Keratinocyte (primary cell): ENCODE measurements at regions not wholly inside any gene's neighbourhood (a gene's known extent, or its start where the extent isn't known, plus 50 kb on each side); places are given as distances from the start of the nearest gene placed in this dataset.

Experiments
- DNase-seq: peaks from one replicate; pipeline ENCODE4 v3.0.0-alpha.2; 2011; ENCODE audit warnings: low read depth, missing footprints, low spot score
- FAIRE-seq: peaks from 2 replicates; lab custom pipeline; 2011; peaks lifted over from hg19 to GRCh38; lab: Jason Lieb, UNC
- H2AFZ ChIP-seq: 2 replicates; pipeline ENCODE4 v1.6.0; 2012; ENCODE audit warnings: low read length, control low read depth, inconsistent platforms; ENCODE audit not compliant: control insufficient read depth
- H3K27ac ChIP-seq: 2 replicates; pipeline ENCODE4 v1.5.1; 2011; ENCODE audit warnings: low read length; ENCODE audit not compliant: control insufficient read depth, insufficient read depth
- H3K27me3 ChIP-seq: 3 replicates; pipeline ENCODE4 v1.6.0; 2011; ENCODE audit warnings: low read length; ENCODE audit not compliant: control insufficient read depth, insufficient read depth; ENCODE audit errors: extremely low read depth
- H3K36me3 ChIP-seq, 2 experiments: 2 replicates in 1 of 2; 3 replicates in 1 of 2; pipeline ENCODE4 v1.5.1; 2011; ENCODE audit warnings: low read length in 2 of 2, mild to moderate bottlenecking in 1 of 2; ENCODE audit not compliant: control insufficient read depth in 2 of 2, insufficient read depth in 2 of 2; ENCODE audit errors: extremely low read depth in 1 of 2
- H3K4me1 ChIP-seq: 3 replicates; pipeline ENCODE4 v1.5.1; 2011; ENCODE audit warnings: low read length; ENCODE audit not compliant: control insufficient read depth, insufficient read depth; ENCODE audit errors: extremely low read depth
- H3K4me2 ChIP-seq: 3 replicates; pipeline ENCODE4 v1.6.0; 2011; ENCODE audit warnings: low read depth, low read length; ENCODE audit not compliant: control insufficient read depth, insufficient read depth; ENCODE audit errors: extremely low read depth
- H3K4me3 ChIP-seq, 3 experiments: fragments of 200-600 bp in 1 of 3; sonication (generic) in 1 of 3; 2 replicates in 2 of 3; 3 replicates in 1 of 3; pipeline ENCODE4 v1.5.1; 2011 to 2016; ENCODE audit warnings: low read length in 3 of 3, mild to moderate bottlenecking in 3 of 3, control low read depth in 2 of 3, inconsistent platforms in 1 of 3, low read depth in 1 of 3, mixed read lengths in 1 of 3, mixed run types in 1 of 3, moderate library complexity in 1 of 3; ENCODE audit not compliant: control insufficient read depth in 2 of 3, insufficient read depth in 2 of 3; ENCODE audit errors: extremely low read depth in 1 of 3
- H3K79me2 ChIP-seq: 2 replicates; pipeline ENCODE4 v1.6.0; 2012; ENCODE audit warnings: low read length; ENCODE audit not compliant: control insufficient read depth, insufficient read depth
- H3K9ac ChIP-seq: 3 replicates; pipeline ENCODE4 v1.6.0; 2011; ENCODE audit warnings: low read length; ENCODE audit not compliant: control insufficient read depth, insufficient read depth; ENCODE audit errors: extremely low read depth
- H3K9me1 ChIP-seq: 3 replicates; pipeline ENCODE4 v1.6.0; 2011; ENCODE audit warnings: low read length; ENCODE audit not compliant: control insufficient read depth, insufficient read depth; ENCODE audit errors: extremely low read depth
- H3K9me3 ChIP-seq: 2 replicates; pipeline ENCODE4 v1.5.1; 2012; ENCODE audit warnings: low read depth, low read length; ENCODE audit not compliant: control insufficient read depth
- H4K20me1 ChIP-seq: 3 replicates; pipeline ENCODE4 v1.6.0; 2011; ENCODE audit warnings: low read length; ENCODE audit not compliant: control insufficient read depth, insufficient read depth; ENCODE audit errors: extremely low read depth
- CTCF ChIP-seq, 3 experiments: IDR thresholded peaks in 1 of 3; conservative IDR thresholded peaks in 1 of 3; optimal IDR thresholded peaks in 1 of 3; 2 replicates in 2 of 3; 3 replicates in 1 of 3; pipeline versions ENCODE3 to v1.5.1; 2011; ENCODE audit warnings: low read length in 3 of 3, mild to moderate bottlenecking in 3 of 3, moderate library complexity in 2 of 3, control low read depth in 1 of 3, inconsistent platforms in 1 of 3; ENCODE audit not compliant: insufficient read depth in 2 of 3; ENCODE audit errors: extremely low read depth in 1 of 3
- EZH2 ChIP-seq: IDR thresholded peaks from one replicate; pipeline ENCODE4 v1.6.1; 2012; ENCODE audit warnings: inconsistent platforms, mild to moderate bottlenecking, low read length, moderate library complexity
- dilution Hi-C: fragments of 300-500 bp; cut with MboI; formaldehyde crosslinking; loops from one replicate; pipeline ENCODE4 v1.7.0; 2020; ENCODE audit warnings: low sequenced_read_pairs; ENCODE audit not compliant: extremely low pct_ligation_motif_present

- H3K4me2 ChIP-seq: no peak overlapping the region
- H3K9me3 ChIP-seq: no peaks in the 10 kb centered on the region
- dilution Hi-C loops: no loop called here
- FAIRE-seq (no peak), DNase-seq (no peak)
- TF ChIP-seq CTCF (optimal IDR thresholded peaks at IDR 0.05 in 1 of 3, IDR thresholded peaks at IDR 0.05 in 1 of 3, conservative IDR thresholded peaks at IDR 0.05 in 1 of 3; ENCODE audit: extremely low read depth in 1 of 3, insufficient read depth in 2 of 3, low read length in 3 of 3): no peak
- TF ChIP-seq EZH2: no peak
- H2AFZ ChIP-seq: no peak overlapping the region
- H3K4me3 ChIP-seq: no peak overlapping the region
- no peaks in the 10 kb centered on the region for H3K9me1 ChIP-seq
- no peaks in the 10 kb centered on the region for H3K36me3 ChIP-seq
- H3K27ac ChIP-seq: no peak overlapping the region
- no peaks in the 10 kb centered on the region for H3K79me2 ChIP-seq
- no peaks in the 10 kb centered on the region for H4K20me1 ChIP-seq
- no peak overlapping the region for H3K9ac ChIP-seq
- no peaks in the 10 kb centered on the region for H3K27me3 ChIP-seq
- H3K4me1 ChIP-seq: peaks cover 15% of the 10 kb centered on the region
These were observed 94.5 kb upstream of the TSPAN2 start for GRCh38 chr1:115183721-115184259.

GRCh38 chr1:115183158-115183557 lies 93.9 kb upstream of the TSPAN2 start:
- no peak overlapping the region for H2AFZ ChIP-seq
- H3K27ac ChIP-seq: no peak overlapping the region
- no peak overlapping the region for H3K4me2 ChIP-seq
- FAIRE-seq (no peak), DNase-seq (no peak)
- H3K36me3 ChIP-seq: no peaks in the 10 kb centered on the region
- no peaks in the 10 kb centered on the region for H3K79me2 ChIP-seq
- no peaks in the 10 kb centered on the region for H3K9me3 ChIP-seq
- no peaks in the 10 kb centered on the region for H3K27me3 ChIP-seq
- no peaks in the 10 kb centered on the region for H3K9me1 ChIP-seq
- H3K4me1 ChIP-seq: peaks cover 14% of the 10 kb centered on the region
- dilution Hi-C loops: no loop called here
- H4K20me1 ChIP-seq: no peaks in the 10 kb centered on the region
- H3K4me3 ChIP-seq: no peak overlapping the region
- TF ChIP-seq EZH2 (no peak), CTCF (optimal IDR thresholded peaks at IDR 0.05 in 1 of 3, IDR thresholded peaks at IDR 0.05 in 1 of 3, conservative IDR thresholded peaks at IDR 0.05 in 1 of 3; ENCODE audit: extremely low read depth in 1 of 3, insufficient read depth in 2 of 3, low read length in 3 of 3) (peak in 1 of 3 experiments; percentile 57)
- no peak overlapping the region for H3K9ac ChIP-seq
